AG09319 (cell line): ENCODE measurements at regions not wholly inside any gene's neighbourhood (a gene's known extent, or its start where the extent isn't known, plus 50 kb on each side); places are given as distances from the start of the nearest gene placed in this dataset.

Source experiments
- DNase-seq: peaks from one replicate; pipeline ENCODE4 v3.0.0-alpha.2; 2010; ENCODE audit warnings: low read depth; ENCODE audit errors: extremely low read depth
- CTCF ChIP-seq: IDR thresholded peaks from 2 replicates; pipeline ENCODE4 v1.5.1; 2011; ENCODE audit warnings: low read depth, mild to moderate bottlenecking, inconsistent platforms, low read length, moderate library complexity

- DNase-seq, result no peak
- no peak for TF ChIP-seq CTCF
These were observed 92.9 kb downstream of the TXNL1 start for GRCh38 chr18:56545464-56545863.

GRCh38 chr18:56542476-56542875 lies 95.9 kb downstream of the TXNL1 start:
- no peak for DNase-seq

GRCh38 chr18:56541793-56542192 lies 96.6 kb downstream of the TXNL1 start:
- no peak for DNase-seq
- TF ChIP-seq CTCF, result no peak

More at GRCh38 chr18:56542476-56542875, 95.9 kb downstream of the TXNL1 start:
- TF ChIP-seq CTCF, result no peak

GRCh38 chr18:56541340-56541739 lies 97.1 kb downstream of the TXNL1 start:
- no peak for DNase-seq
- TF ChIP-seq CTCF, result no peak

GRCh38 chr18:56538746-56539145 lies 99.6 kb downstream of the TXNL1 start:
- no peak for DNase-seq
- TF ChIP-seq CTCF, result no peak

- DNase-seq, result no peak
- no peak for TF ChIP-seq CTCF
These were observed 106.1 kb downstream of the TXNL1 start for GRCh38 chr18:56532176-56532840.

GRCh38 chr18:56522816-56523215 lies 115.6 kb downstream of the TXNL1 start:
- DNase-seq, result no peak
- no peak for TF ChIP-seq CTCF
